ENCODE measurements at regions not wholly inside any gene's neighbourhood (a gene's known extent, or its start where the extent isn't known, plus 50 kb on each side); places are given as distances from the start of the nearest gene placed in this dataset.

DNA sequence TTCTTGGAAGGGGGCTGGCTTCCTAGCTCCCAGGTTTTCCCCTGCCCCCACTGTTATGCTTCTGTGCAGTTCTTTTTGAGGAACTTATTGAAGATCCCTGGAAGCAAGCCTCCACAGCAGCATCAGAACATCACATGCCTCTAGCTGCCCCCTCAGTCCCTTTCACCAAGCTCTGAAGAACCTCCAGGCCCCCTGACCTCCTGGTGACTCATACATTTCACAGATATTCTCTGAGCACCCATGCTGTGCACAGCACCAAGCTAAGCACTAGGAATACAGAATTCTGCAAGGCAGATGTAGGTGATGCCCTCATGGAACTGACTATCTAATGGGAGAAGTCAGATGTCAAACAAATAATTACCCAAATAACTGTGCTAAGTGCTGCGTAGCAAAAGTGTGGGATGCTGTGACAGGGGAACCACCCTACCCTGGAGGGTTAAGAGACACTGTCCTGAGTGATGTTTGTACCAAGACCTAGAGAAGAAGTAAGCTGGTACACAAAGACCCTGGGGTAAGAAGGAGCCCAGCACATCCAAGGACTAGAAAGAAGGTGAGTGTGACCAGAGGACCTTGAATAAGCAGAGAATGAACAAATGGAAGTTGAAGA lies 213.7 kb upstream of the NR4A3 start:
- ATAC-seq, result no peak
- Histone ChIP-seq H3K4me3 (replicated peaks in 1 of 3; ENCODE audit: insufficient read depth in 1 of 3, low read depth in 2 of 3, low read length in 3 of 3) (no peak overlapping the region), H3K27ac (ENCODE audit: extremely low read length, insufficient read depth, low read length) (no peak overlapping the region), H3K27me3 (ENCODE audit: control insufficient read depth in 1 of 2, insufficient read depth in 2 of 2, low read length in 2 of 2) (peaks cover 0 to 3% of the 10 kb centered on the region in 2 experiments; a peak in 1 of 5 replicates), H3K9ac (ENCODE audit: insufficient read depth, low read depth, low read length) (no peak overlapping the region), H2AFZ (ENCODE audit: low read length) (no peak overlapping the region), H3K4me2 (ENCODE audit: low read depth, low read length) (no peak overlapping the region), H3K9me3 (ENCODE audit: low read length) (no peaks in the 10 kb centered on the region), H3K4me1 (ENCODE audit: insufficient read depth, low read length) (no peaks in the 10 kb centered on the region), H3K36me3 (replicated peaks in 1 of 2; ENCODE audit: control insufficient read depth in 1 of 2, insufficient read depth in 2 of 2, low read length in 2 of 2) (no peaks in the 10 kb centered on the region), H4K20me1 (ENCODE audit: insufficient read depth, low read length) (no peaks in the 10 kb centered on the region), H3K79me2 (ENCODE audit: insufficient read depth, low read length) (no peaks in the 10 kb centered on the region)
- BruUV-seq (replicated peaks), result no TSS peak
- 6% methylated on average over 1 of the region's 1 CpG for WGBS (ENCODE audit: low lambda C conversion rate)
- FAIRE-seq, result no peak
- intact Hi-C loops (cut with micrococcal nuclease; ENCODE audit: unreplicated experiment) (no loop called here), in situ Hi-C loops (cut with HindIII; ENCODE audit: extremely low pct_ligation_motif_present, low pct_unique_long_range_greater_than_20kb) (no loop called here)
- CTCF ChIA-PET (ENCODE audit: low intra/inter-chr PET ratio, low total read pairs), result no interaction called here
- no peak for DNase-seq (ENCODE audit: low spot score)
- TF ChIP-seq TAF1 (CRISPR knock-in tag; IDR thresholded peaks at IDR 0.05), result no peak
- TF ChIP-seq, protein P1, sequence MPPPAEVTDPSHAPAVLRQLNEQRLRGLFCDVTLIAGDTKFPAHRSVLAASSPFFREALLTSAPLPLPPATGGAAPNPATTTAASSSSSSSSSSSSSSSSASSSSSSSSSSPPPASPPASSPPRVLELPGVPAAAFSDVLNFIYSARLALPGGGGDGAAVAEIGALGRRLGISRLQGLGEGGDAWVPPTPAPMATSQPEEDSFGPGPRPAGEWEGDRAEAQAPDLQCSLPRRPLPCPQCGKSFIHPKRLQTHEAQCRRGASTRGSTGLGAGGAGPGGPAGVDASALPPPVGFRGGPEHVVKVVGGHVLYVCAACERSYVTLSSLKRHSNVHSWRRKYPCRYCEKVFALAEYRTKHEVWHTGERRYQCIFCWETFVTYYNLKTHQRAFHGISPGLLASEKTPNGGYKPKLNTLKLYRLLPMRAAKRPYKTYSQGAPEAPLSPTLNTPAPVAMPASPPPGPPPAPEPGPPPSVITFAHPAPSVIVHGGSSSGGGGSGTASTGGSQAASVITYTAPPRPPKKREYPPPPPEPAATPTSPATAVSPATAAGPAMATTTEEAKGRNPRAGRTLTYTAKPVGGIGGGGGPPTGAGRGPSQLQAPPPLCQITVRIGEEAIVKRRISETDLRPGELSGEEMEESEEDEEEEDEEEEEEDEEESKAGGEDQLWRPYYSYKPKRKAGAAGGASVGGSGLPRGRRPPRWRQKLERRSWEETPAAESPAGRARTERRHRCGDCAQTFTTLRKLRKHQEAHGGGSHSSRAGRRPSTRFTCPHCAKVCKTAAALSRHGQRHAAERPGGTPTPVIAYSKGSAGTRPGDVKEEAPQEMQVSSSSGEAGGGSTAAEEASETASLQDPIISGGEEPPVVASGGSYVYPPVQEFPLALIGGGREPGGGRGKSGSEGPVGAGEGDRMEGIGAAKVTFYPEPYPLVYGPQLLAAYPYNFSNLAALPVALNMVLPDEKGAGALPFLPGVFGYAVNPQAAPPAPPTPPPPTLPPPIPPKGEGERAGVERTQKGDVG (CRISPR knock-in tag; IDR thresholded peaks at IDR 0.05; ENCODE audit: borderline replicate concordance), result no peak
- no peak for TF ChIP-seq KMT2B (CRISPR knock-in tag; IDR thresholded peaks at IDR 0.05)
- TF ChIP-seq SETDB1 (CRISPR knock-in tag; IDR thresholded peaks at IDR 0.05; ENCODE audit: borderline replicate concordance), result no peak
- TF ChIP-seq ZNF335 (CRISPR knock-in tag; IDR thresholded peaks at IDR 0.05), result no peak
- TF ChIP-seq ZNF773 (CRISPR knock-in tag; IDR thresholded peaks at IDR 0.05; ENCODE audit: borderline replicate concordance), result no peak
- no peak for TF ChIP-seq ZNF292 (CRISPR knock-in tag; IDR thresholded peaks at IDR 0.05; ENCODE audit: borderline replicate concordance, low read depth)
- no peak for TF ChIP-seq KDM3A (CRISPR knock-in tag; IDR thresholded peaks at IDR 0.05; ENCODE audit: low read depth)
- TF ChIP-seq POGZ (CRISPR knock-in tag; IDR thresholded peaks at IDR 0.05), result no peak
- TF ChIP-seq ZNF569 (CRISPR knock-in tag; IDR thresholded peaks at IDR 0.05; ENCODE audit: borderline replicate concordance), result no peak
- no peak for TF ChIP-seq ZNF567 (CRISPR knock-in tag; IDR thresholded peaks at IDR 0.05; ENCODE audit: borderline replicate concordance)
- TF ChIP-seq NCOR1 (IDR thresholded peaks at IDR 0.05; ENCODE audit: borderline replicate concordance, low read length), result no peak
- TF ChIP-seq EHMT2 (IDR thresholded peaks at IDR 0.05; ENCODE audit: borderline replicate concordance, low read depth, low read length), result no peak
- TF ChIP-seq ARNTL (CRISPR knock-in tag; IDR thresholded peaks at IDR 0.05), result no peak
- TF ChIP-seq, protein P2, sequence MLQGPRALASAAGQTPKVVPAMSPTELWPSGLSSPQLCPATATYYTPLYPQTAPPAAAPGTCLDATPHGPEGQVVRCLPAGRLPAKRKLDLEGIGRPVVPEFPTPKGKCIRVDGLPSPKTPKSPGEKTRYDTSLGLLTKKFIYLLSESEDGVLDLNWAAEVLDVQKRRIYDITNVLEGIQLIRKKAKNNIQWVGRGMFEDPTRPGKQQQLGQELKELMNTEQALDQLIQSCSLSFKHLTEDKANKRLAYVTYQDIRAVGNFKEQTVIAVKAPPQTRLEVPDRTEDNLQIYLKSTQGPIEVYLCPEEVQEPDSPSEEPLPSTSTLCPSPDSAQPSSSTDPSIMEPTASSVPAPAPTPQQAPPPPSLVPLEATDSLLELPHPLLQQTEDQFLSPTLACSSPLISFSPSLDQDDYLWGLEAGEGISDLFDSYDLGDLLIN (CRISPR knock-in tag; IDR thresholded peaks at IDR 0.05; ENCODE audit: borderline replicate concordance), result no peak
- POLR2A ChIA-PET, result no interaction called here
